ENCODE measurements at regions not wholly inside any gene's neighbourhood (a gene's known extent, or its start where the extent isn't known, plus 50 kb on each side); places are given as distances from the start of the nearest gene placed in this dataset.
"Not testable (repeated sequence)": the region's sequence is repeated elsewhere in the genome, so short reads cannot be mapped to it uniquely, and the experiment has no call there.

- TF ChIP-seq ZFX (IDR thresholded peaks at IDR 0.05): no peak
- no peak for TF ChIP-seq CTCF (conservative IDR thresholded peaks at IDR 0.05)
- no peak overlapping the region for H3K27ac ChIP-seq
These were observed 289.7 kb upstream of the GCFC2 start for GRCh38 chr2:76000425-76000824.

- no peak overlapping the region for H3K27ac ChIP-seq
- TF ChIP-seq ZFX (IDR thresholded peaks at IDR 0.05) (no peak), CTCF (conservative IDR thresholded peaks at IDR 0.05) (no peak)
These were observed 287.7 kb upstream of the GCFC2 start for GRCh38 chr2:75998451-75998850.

- no peak overlapping the region for H3K27ac ChIP-seq
These were observed 284.0 kb upstream of the GCFC2 start for GRCh38 chr2:75994759-75995158.

GRCh38 chr2:75988622-75989021 lies 277.9 kb upstream of the GCFC2 start:
- not testable (repeated sequence) for H3K27ac ChIP-seq

More at GRCh38 chr2:75994759-75995158, 284.0 kb upstream of the GCFC2 start:
- peak; percentile 18; the same call in 1 of the 2 replicates for TF ChIP-seq CTCF (conservative IDR thresholded peaks at IDR 0.05)
- no peak for TF ChIP-seq ZFX (IDR thresholded peaks at IDR 0.05)

- TF ChIP-seq CTCF (conservative IDR thresholded peaks at IDR 0.05) (no peak), ZFX (IDR thresholded peaks at IDR 0.05) (no peak)
- H3K27ac ChIP-seq: no peak overlapping the region
These were observed 275.9 kb upstream of the GCFC2 start for GRCh38 chr2:75986617-75987016.

GRCh38 chr2:75982719-75983118 lies 272.0 kb upstream of the GCFC2 start:
- H3K27ac ChIP-seq: no peak overlapping the region
- TF ChIP-seq CTCF (conservative IDR thresholded peaks at IDR 0.05): no peak
- TF ChIP-seq ZFX (IDR thresholded peaks at IDR 0.05): no peak

GRCh38 chr2:75964646-75965045 lies 253.9 kb upstream of the GCFC2 start:
- TF ChIP-seq ZFX (IDR thresholded peaks at IDR 0.05): no peak
- TF ChIP-seq CTCF (conservative IDR thresholded peaks at IDR 0.05): no peak
- no peak overlapping the region for H3K27ac ChIP-seq

- no peak for TF ChIP-seq CTCF (conservative IDR thresholded peaks at IDR 0.05)
- no peak for TF ChIP-seq ZFX (IDR thresholded peaks at IDR 0.05)
- no peak overlapping the region for H3K27ac ChIP-seq
These were observed 249.8 kb upstream of the GCFC2 start for GRCh38 chr2:75960472-75961009.

All from C4-2B (cell line).